Adrenal gland (tissue), 5 donors: ENCODE measurements at regions not wholly inside any gene's neighbourhood (a gene's known extent, or its start where the extent isn't known, plus 50 kb on each side); places are given as distances from the start of the nearest gene placed in this dataset.

Experiments
- CTCF ChIP-seq, 6 experiments: fragments of 450-650 bp in 4 of 6; fragments of 200-600 bp in 2 of 6; sonication (generic) in 1 of 6; IDR thresholded peaks; 1 replicate in 5 of 6; 2 replicates in 1 of 6; pipeline versions ENCODE4 v1.5.1 to v1.8.0; 2016 to 2021; ENCODE audit warnings: antibody characterized with exemption in 6 of 6, mild to moderate bottlenecking in 2 of 6, moderate library complexity in 1 of 6
- POLR2A ChIP-seq, 2 donors: fragments of 450-650 bp; IDR thresholded peaks; one replicate each; pipeline ENCODE4 v1.6.1; 2017; ENCODE audit warnings: antibody characterized with exemption in 2 of 2, mild to moderate bottlenecking in 2 of 2, moderate library complexity in 1 of 2
- donor health status: DM: no; HTN: no; CAD: no.

- TF ChIP-seq CTCF (IDR thresholded peaks at IDR 0.05) (no peak), POLR2A (IDR thresholded peaks at IDR 0.05) (no peak)
These were observed 365.1 kb upstream of the ETAA1 start for GRCh38 chr2:67032076-67032475.
